ENCODE measurements at regions not wholly inside any gene's neighbourhood (a gene's known extent, or its start where the extent isn't known, plus 50 kb on each side); places are given as distances from the start of the nearest gene placed in this dataset.

- no peak for TF ChIP-seq EZH2 (optimal IDR thresholded peaks at IDR 0.05; ENCODE audit: low read depth, low read length)
- TF ChIP-seq CTCF (IDR thresholded peaks at IDR 0.05; ENCODE audit: low read length), result no peak
- no peak for TF ChIP-seq EZH2phosphoT487 (IDR thresholded peaks at IDR 0.05; ENCODE audit: low read length)
Measured at GRCh38 chr2:19607931-19608771, 249.7 kb upstream of the OSR1 start.

Data from MM.1S (cell line).